ENCODE measurements at regions not wholly inside any gene's neighbourhood (a gene's known extent, or its start where the extent isn't known, plus 50 kb on each side); places are given as distances from the start of the nearest gene placed in this dataset.
"Not testable (repeated sequence)": the region's sequence is repeated elsewhere in the genome, so short reads cannot be mapped to it uniquely, and the experiment has no call there.

GRCh38 chr2:8333832-8334187 is 348.0 kb upstream of the ID2 start:
- DNase-seq: not testable (repeated sequence)

GRCh38 chr2:8334866-8335325 is 347.0 kb upstream of the ID2 start:
- DNase-seq: no peak

GRCh38 chr2:8335801-8336200 is 346.1 kb upstream of the ID2 start:
- DNase-seq: no peak

GRCh38 chr2:8337321-8337720 is 344.5 kb upstream of the ID2 start:
- DNase-seq: peak; percentile 23 to 39

GRCh38 chr2:8342407-8342806 is 339.4 kb upstream of the ID2 start:
- DNase-seq: no peak

- DNase-seq: no peak
These were observed 338.8 kb upstream of the ID2 start for GRCh38 chr2:8343031-8343430.

- DNase-seq: no peak
These were observed 337.4 kb upstream of the ID2 start for GRCh38 chr2:8344144-8345097.

- no peak for DNase-seq
These were observed 336.7 kb upstream of the ID2 start for GRCh38 chr2:8345200-8345599.

GRCh38 chr2:8346208-8346607 is 335.6 kb upstream of the ID2 start:
- DNase-seq: no peak

- no peak for DNase-seq
These were observed 335.0 kb upstream of the ID2 start for GRCh38 chr2:8346706-8347430.

GRCh38 chr2:8348911-8349310 is 332.9 kb upstream of the ID2 start:
- not testable (repeated sequence) for DNase-seq

GRCh38 chr2:8352296-8352695 is 329.6 kb upstream of the ID2 start:
- no peak for DNase-seq

- DNase-seq: no peak
These were observed 328.9 kb upstream of the ID2 start for GRCh38 chr2:8352989-8353388.

- no peak for DNase-seq
These were observed 326.6 kb upstream of the ID2 start for GRCh38 chr2:8355102-8355859.

GRCh38 chr2:8357738-8358518 is 323.9 kb upstream of the ID2 start:
- DNase-seq: no peak

- no peak for DNase-seq
These were observed 319.9 kb upstream of the ID2 start for GRCh38 chr2:8361930-8362329.

GRCh38 chr2:8363161-8363560 is 318.7 kb upstream of the ID2 start:
- no peak for DNase-seq

GRCh38 chr2:8364668-8365067 is 317.2 kb upstream of the ID2 start:
- no peak for DNase-seq

GRCh38 chr2:8365331-8365910 is 316.4 kb upstream of the ID2 start:
- no peak for DNase-seq

- DNase-seq: no peak
These were observed 314.0 kb upstream of the ID2 start for GRCh38 chr2:8367833-8368232.

- no peak for DNase-seq
These were observed 313.4 kb upstream of the ID2 start for GRCh38 chr2:8368463-8368862.

GRCh38 chr2:8369522-8369921 is 312.3 kb upstream of the ID2 start:
- no peak for DNase-seq

All from activated CD4-positive, alpha-beta T cell treated with anti-CD3 and anti-CD28 coated beads, Interleukin-2, amount 50 U/mL, for 48 hours (primary cell).